Duodenal mucosa (tissue), 2 donors: ENCODE measurements at regions not wholly inside any gene's neighbourhood (a gene's known extent, or its start where the extent isn't known, plus 50 kb on each side); places are given as distances from the start of the nearest gene placed in this dataset.

Source experiments
- H3K27ac ChIP-seq: one replicate; pipeline ENCODE4 v1.7.0; 2013; ENCODE audit warnings: low read depth, low read length
- H3K27me3 ChIP-seq, 2 donors: one replicate each; pipeline ENCODE4 v1.7.0; 2013; ENCODE audit warnings: low read length in 2 of 2, control low read depth in 1 of 2; ENCODE audit not compliant: insufficient read depth in 2 of 2, control insufficient read depth in 1 of 2
- H3K36me3 ChIP-seq, 2 donors: one replicate each; pipeline ENCODE4 v1.7.0; 2013; ENCODE audit warnings: low read length in 2 of 2, control low read depth in 1 of 2; ENCODE audit not compliant: insufficient read depth in 2 of 2, control insufficient read depth in 1 of 2
- H3K4me1 ChIP-seq, 2 donors: one replicate each; pipeline ENCODE4 v1.7.0; 2013; ENCODE audit warnings: low read length in 2 of 2, control low read depth in 1 of 2; ENCODE audit not compliant: insufficient read depth in 2 of 2, control insufficient read depth in 1 of 2
- H3K4me3 ChIP-seq, 2 donors: one replicate each; pipeline ENCODE4 v1.7.0; 2013; ENCODE audit warnings: low read length in 2 of 2, low read depth in 1 of 2
- H3K9ac ChIP-seq, 2 donors: one replicate each; pipeline ENCODE4 v1.7.0; 2013; ENCODE audit warnings: low read length in 2 of 2, low read depth in 1 of 2
- H3K9me3 ChIP-seq, 2 donors: one replicate each; pipeline ENCODE4 v1.7.0; 2013; ENCODE audit warnings: low read length in 2 of 2, control low read depth in 1 of 2; ENCODE audit not compliant: control insufficient read depth in 1 of 2

DNA sequence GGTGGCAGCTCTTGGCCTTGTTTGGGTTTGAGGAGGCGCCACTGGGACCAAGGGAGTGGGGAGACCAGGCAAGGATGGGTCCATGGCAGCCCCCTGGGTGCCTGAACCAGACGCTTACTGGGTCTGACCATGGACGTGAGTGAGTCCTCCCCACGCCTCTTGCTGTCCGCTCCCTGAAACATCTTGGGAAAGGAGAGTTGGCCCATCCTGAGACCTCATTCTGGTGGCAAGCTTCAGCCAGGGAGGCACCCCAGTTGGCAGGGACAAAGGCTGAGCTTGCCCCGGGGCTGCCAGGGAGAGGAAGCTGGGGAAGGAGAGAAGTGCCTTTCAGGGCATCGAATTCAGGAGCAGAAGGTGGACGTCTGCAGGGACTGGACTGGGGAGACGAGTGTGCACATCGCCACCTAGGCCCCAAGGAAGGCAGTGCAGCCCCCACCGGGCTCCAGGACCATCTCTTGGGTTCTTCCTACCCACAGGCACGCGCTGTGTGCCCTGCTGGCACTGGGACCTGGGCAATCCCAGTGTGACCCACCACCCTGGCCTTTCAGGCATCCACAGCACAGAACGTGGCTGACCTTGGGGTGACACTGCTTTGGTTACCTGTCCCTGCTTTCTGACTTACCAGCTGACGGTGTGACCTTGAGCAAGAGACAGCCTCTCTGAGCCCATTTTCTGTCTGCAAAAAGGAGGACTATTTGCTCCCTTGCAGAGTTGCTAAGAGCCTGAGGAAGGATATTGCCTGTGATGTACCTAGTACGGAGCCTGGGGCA, 132.9 kb upstream of the WNT4 start:
- Histone ChIP-seq H3K27me3 (no peaks in the 10 kb centered on the region), H3K36me3 (no peaks in the 10 kb centered on the region), H3K27ac (no peak overlapping the region), H3K4me1 (no peaks in the 10 kb centered on the region), H3K9ac (no peak overlapping the region), H3K4me3 (no peak overlapping the region), H3K9me3 (no peaks in the 10 kb centered on the region)

GRCh38 chr1:22276396-22276748, 133.5 kb upstream of the WNT4 start:
- no peak overlapping the region for H3K27ac ChIP-seq
- no peak overlapping the region for H3K9ac ChIP-seq
- H3K27me3 ChIP-seq: no peaks in the 10 kb centered on the region
- H3K4me1 ChIP-seq: no peaks in the 10 kb centered on the region
- H3K4me3 ChIP-seq: no peak overlapping the region
- no peaks in the 10 kb centered on the region for H3K36me3 ChIP-seq
- no peaks in the 10 kb centered on the region for H3K9me3 ChIP-seq

- H3K27me3 ChIP-seq: no peaks in the 10 kb centered on the region
- no peaks in the 10 kb centered on the region for H3K36me3 ChIP-seq
- no peak overlapping the region for H3K27ac ChIP-seq
- no peak overlapping the region for H3K9ac ChIP-seq
- no peaks in the 10 kb centered on the region for H3K9me3 ChIP-seq
- H3K4me1 ChIP-seq: no peaks in the 10 kb centered on the region
- no peak overlapping the region for H3K4me3 ChIP-seq
Observed at GRCh38 chr1:22277662-22278061, 134.8 kb upstream of the WNT4 start.

GRCh38 chr1:22279735-22280134, 136.8 kb upstream of the WNT4 start:
- Histone ChIP-seq H3K9ac (no peak overlapping the region), H3K27me3 (no peaks in the 10 kb centered on the region), H3K27ac (no peak overlapping the region), H3K4me3 (no peak overlapping the region), H3K9me3 (no peaks in the 10 kb centered on the region), H3K4me1 (no peaks in the 10 kb centered on the region), H3K36me3 (no peaks in the 10 kb centered on the region)

- H3K27ac ChIP-seq: no peak overlapping the region
- H3K27me3 ChIP-seq: no peaks in the 10 kb centered on the region
- H3K9me3 ChIP-seq: no peaks in the 10 kb centered on the region
- H3K36me3 ChIP-seq: no peaks in the 10 kb centered on the region
- H3K9ac ChIP-seq: no peak overlapping the region
- H3K4me3 ChIP-seq: no peak overlapping the region
- no peaks in the 10 kb centered on the region for H3K4me1 ChIP-seq
Observed at GRCh38 chr1:22280526-22280925, 137.6 kb upstream of the WNT4 start.

- no peaks in the 10 kb centered on the region for H3K36me3 ChIP-seq
- H3K9me3 ChIP-seq: no peaks in the 10 kb centered on the region
- H3K9ac ChIP-seq: no peak overlapping the region
- H3K27me3 ChIP-seq: no peaks in the 10 kb centered on the region
- no peaks in the 10 kb centered on the region for H3K4me1 ChIP-seq
- no peak overlapping the region for H3K27ac ChIP-seq
- no peak overlapping the region for H3K4me3 ChIP-seq
Observed at GRCh38 chr1:22281521-22282363, 138.8 kb upstream of the WNT4 start.

GRCh38 chr1:22282364-22282995, 139.6 kb upstream of the WNT4 start:
- Histone ChIP-seq H3K9ac (no peak overlapping the region), H3K9me3 (no peaks in the 10 kb centered on the region), H3K4me3 (no peak overlapping the region), H3K27me3 (no peaks in the 10 kb centered on the region), H3K27ac (no peak overlapping the region), H3K4me1 (no peaks in the 10 kb centered on the region), H3K36me3 (no peaks in the 10 kb centered on the region)

DNA sequence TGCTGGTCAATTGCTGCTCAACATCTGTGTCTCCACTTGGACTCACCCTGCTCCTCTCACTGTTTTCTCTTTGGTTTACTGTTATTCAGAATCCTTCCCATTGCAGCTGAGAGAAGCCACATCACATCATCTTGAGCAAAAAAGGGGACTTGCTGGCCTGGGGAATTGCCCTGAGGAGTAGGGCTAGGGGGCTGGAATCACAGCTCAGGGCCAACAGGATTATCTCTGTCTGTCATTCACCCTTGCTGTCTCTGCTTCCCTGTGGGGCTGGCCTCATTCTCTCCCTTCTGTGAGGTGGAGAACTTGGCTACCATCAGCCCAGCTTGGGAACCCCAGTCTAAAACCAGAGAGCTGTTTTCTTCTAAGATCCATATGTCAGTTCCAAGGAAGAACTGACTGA, 140.7 kb upstream of the WNT4 start:
- Histone ChIP-seq H3K36me3 (no peaks in the 10 kb centered on the region), H3K9me3 (no peaks in the 10 kb centered on the region), H3K27ac (no peak overlapping the region), H3K27me3 (no peaks in the 10 kb centered on the region), H3K9ac (no peak overlapping the region), H3K4me3 (no peak overlapping the region), H3K4me1 (no peaks in the 10 kb centered on the region)

- Histone ChIP-seq H3K4me3 (no peak overlapping the region), H3K27me3 (no peaks in the 10 kb centered on the region), H3K9me3 (no peaks in the 10 kb centered on the region), H3K27ac (no peak overlapping the region), H3K36me3 (no peaks in the 10 kb centered on the region), H3K4me1 (no peaks in the 10 kb centered on the region), H3K9ac (no peak overlapping the region)
Observed at GRCh38 chr1:22284236-22284635, 141.3 kb upstream of the WNT4 start.

GRCh38 chr1:22284906-22285548, 142.1 kb upstream of the WNT4 start:
- no peaks in the 10 kb centered on the region for H3K27me3 ChIP-seq
- no peaks in the 10 kb centered on the region for H3K9me3 ChIP-seq
- H3K4me3 ChIP-seq: no peak overlapping the region
- H3K27ac ChIP-seq: no peak overlapping the region
- no peaks in the 10 kb centered on the region for H3K4me1 ChIP-seq
- no peaks in the 10 kb centered on the region for H3K36me3 ChIP-seq
- H3K9ac ChIP-seq: no peak overlapping the region
